HPDE6-E6E7 (cell line): ENCODE measurements at regions not wholly inside any gene's neighbourhood (a gene's known extent, or its start where the extent isn't known, plus 50 kb on each side); places are given as distances from the start of the nearest gene placed in this dataset.

Experiments
- DNase-seq: peaks from one replicate; pipeline ENCODE4 v3.0.0; 2011; ENCODE audit warnings: missing footprints; ENCODE audit errors: extremely low spot score

DNA sequence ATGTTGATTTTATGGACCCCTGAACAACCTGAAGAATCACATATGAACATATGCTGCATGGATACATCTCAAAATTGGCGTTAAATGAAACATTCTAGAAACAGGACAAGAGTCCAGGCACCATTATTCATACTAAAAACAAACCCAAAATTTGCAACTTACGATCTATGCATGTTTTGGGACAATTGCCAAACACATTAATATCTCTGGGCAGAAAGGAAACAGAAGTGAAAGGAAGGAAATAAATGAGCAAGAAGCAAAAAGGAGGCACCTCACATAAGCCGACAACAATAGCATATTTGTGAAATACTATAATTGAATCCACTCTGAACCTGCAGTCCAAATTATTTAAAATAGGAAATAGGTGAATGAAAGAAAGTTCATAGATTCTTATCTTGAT lies 1505.3 kb downstream of the AACS start:
- DNase-seq: no peak

DNA sequence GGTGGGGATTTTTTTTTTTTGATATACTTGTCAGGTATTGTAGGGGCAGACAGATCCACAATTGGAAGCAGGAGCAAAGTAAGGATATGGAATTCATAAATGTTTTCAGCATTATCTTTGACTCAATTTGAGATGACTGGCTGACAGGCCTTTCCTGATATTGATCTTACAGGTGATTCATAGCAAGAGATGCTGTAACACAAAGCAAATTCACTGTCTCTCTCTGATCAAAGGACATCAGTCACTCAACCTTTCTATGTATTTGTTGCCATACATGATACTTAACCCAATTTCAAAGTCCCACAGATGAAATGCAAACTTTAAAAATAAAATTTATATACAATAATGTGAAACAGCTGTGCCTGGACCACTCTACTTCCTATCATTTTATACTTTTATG lies 1506.9 kb downstream of the AACS start:
- DNase-seq: no peak

DNA sequence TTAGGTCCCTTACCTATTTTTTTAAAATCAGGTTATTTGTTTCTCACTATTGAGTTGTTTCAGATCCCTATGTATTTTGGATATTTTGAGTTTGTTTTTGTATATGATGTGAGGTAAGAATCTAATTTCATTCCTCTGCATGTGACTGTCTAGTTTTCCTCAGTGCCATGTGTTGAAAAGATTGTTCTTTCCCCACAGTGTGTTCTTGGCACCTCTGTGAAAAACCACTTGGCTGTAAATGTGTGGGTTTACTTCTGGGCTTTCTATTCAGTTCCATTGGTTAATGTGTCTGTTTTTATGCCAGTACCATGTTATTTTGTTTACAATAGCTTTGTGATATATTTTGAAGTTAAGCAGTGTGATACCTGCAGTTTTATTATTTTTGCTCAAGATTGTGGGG lies 1516.4 kb downstream of the AACS start:
- no peak for DNase-seq

DNA sequence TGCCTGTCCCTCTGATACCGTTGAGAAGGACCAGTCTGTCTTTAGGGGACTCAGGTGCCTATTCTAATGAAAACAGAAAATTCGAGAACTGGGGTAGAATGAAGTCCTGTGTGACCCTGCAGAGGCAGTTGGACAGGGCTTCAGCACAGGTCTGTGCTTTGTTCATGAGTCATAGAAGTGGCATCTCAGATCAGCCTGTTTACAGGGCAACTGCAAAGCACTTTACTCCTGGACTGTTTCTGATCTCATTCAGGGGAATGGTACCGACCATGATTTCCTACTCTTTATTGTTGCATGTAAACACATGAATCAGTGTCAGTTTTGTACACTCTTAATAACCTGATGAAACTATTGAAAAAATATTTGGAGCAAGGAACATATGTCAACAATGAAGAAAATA lies 1517.0 kb downstream of the AACS start:
- DNase-seq: peak; percentile 4

DNA sequence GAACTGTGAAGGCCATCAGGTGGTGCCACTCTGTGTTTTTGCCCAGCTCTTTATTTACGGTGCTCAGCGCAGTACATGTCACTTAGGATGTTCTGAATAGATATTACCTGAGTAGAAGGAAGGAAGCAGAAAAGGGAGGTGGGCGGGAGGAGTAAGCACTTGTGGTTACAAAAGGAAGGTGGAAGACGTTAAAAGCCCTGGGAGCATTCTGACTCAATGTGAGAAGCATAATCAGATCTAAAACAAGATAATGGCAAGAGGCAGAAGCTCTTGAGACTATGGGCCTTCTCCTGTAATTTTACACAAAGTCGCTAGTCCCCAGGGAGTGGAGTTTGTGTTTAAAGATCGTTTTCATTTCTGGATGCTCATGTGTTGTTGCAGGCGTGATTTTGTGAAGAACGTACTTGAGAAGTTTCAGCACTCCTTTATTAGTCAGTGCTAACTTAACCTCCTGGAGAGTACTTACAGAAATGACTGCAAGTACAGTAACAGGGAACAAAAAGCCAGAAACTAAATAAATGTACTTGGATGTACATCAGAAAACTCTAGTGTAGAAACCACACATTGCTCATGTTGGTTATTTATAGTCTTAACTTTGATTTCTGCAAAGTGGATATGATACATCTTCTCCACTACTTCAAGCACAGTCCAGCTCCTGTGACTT lies 1523.5 kb downstream of the AACS start:
- DNase-seq: no peak

DNA sequence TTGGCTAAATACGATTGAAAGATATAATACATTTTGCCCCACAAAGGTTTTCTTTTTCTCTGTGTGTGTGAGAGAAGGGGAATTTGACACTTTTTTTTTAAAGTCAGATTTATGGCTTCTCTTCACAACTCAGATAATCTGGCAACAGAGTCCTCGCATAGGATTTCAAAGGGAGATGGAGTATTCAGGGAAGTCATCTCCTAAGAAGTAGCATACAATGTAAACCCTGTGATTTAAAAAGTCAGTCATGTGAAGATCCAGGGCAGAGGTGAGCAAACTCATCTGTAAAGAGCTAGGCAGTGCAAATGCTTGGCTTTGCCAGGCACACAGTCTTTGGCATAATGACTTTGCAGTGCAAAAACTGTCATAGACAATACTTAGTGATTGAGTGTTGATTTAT lies 1526.3 kb downstream of the AACS start:
- DNase-seq: no peak

DNA sequence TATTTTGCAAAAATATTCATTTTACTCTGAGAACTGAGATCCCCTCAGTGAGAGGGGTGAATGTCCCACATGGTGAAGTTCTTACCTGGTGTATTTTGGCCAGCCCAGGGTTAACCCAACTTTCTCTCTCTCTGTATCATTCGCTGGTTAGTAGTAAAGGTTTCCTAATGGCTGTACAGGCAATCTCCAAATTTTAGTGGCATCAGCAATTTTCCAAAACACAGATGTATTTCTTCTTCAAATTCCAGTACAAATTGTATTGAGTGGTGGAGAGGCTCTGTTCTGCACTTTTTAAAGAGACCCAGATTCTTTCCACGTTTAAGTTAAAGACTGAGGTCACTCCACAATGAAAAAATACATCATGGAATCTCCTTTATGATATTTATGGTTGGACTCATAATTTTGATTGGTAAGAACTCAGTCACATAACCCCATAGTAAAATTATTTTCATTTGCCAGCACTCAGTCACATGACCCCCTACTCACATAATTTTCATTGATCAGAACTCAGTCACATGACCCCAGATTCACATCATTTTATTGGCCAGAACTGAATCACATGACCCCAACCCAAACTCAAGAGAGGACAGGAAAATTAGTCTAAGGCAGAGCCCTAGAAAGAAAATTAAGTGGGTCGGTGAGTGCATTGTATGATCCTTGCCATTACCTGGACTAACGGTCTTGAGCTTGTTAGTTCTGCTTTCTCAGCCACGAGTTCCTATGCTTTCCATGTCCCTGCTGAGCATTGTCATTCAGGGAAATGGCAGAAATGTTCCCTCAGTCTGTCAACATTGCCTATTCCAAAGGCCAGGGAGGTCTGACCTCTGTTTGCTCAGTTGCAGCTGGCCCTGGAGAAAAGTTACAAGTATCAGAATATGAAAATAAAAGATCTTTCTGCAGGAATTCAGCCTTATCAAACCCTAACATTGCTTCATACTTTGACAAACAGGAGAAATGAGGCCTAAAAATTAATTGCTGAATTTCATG lies 1536.2 kb downstream of the AACS start:
- no peak for DNase-seq

DNA sequence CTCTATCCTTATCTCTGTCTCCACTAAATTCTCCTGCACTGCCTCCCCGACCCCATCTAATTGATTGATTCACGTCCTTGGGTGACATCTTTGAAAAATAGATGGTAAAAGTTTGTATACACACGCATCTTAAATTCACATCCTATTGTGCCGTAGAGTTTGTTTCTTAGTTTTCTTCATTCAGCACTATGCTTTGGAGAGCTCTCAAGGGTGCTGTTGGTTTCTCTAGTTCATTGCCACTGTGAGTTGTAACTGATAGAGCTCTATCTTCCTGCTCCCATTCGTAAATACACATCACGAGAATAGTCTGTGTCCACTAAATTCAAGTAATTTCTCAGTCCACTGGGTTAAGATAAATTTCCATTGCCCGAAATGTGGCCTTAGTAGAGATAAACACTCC lies 1537.4 kb downstream of the AACS start:
- DNase-seq: no peak

DNA sequence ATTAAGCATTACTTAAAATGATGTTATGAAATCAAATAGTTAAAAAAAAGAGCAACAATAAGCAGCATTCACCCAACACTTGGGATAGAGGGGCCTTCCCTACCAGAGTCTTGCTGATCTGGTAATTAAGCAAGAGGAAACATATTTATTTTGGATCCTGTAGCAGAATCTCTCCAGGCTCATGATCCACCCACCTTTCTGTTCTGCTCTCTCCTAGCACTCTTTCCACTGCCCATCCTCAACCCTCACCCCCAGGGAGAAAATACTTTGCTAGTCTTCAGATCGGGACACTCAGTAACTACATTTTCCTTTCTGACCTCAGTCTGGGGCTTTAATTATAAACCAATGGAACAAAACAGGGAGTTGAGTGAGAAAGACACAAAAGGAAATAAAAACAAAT lies 1541.9 kb downstream of the AACS start:
- no peak for DNase-seq

DNA sequence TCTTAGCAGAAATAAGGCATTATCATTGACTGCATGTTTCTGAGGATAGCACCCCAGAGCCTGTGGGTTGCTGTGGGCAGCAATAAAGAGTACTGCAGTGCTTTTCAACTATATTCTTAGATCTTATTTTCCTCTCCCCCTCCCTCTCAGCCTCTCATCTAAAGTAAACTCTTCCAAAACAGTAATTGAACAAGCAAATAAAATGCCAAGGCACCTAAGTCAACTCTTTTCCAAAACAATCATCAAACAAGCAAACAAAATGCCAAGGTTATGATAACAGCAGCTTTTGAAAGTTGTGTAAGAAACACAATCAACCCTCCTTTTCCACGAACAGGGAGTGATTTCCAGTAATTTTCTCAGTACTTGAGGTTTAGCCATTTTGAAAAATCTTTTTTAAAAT lies 1542.6 kb downstream of the AACS start:
- no peak for DNase-seq

DNA sequence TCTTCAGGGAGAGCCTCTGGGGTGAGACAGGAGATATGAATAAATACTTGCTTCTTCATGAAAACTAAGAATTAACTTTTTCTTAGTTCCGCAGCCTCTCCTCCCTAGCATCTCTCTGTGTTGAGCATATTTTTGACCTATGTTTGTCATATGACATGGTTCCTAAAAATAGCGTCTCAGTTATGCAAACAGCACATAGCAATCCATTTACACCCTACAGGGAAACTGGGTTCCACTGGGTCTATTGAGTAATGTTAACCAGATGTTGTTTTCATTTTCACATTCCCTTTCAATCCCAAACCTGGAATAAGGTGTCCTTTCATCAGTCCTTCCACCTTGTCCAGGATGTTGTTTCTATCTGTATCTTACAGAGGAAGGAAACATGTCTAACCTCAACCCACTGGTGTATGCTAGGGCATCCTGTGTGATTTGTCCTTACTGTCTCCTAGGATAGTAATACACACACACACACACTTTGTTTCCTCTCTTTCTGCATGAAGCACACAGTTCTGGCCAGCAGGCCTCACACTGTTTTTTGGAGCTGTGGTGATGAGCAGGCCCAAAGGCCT lies 1543.5 kb downstream of the AACS start:
- DNase-seq: no peak

DNA sequence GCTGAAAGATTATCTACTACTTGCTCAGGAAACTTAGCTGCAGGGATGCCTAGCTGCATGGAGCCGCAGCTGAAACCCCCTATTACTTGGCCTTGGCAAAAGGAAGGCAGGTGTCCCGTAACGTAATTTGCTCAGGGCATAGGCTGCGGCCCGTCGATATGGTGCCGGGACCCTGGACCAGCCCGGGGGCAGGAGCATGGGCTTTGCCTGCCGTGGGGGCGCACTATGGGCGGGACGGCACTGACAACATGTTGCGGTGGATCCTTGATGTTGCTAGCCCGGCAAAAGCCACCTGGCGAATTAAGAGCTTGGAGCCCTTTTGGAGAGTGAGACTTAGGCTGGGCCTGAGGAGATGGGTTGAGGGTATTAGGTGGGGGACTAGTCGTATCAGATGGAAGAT lies 1551.2 kb downstream of the AACS start:
- no peak for DNase-seq

DNA sequence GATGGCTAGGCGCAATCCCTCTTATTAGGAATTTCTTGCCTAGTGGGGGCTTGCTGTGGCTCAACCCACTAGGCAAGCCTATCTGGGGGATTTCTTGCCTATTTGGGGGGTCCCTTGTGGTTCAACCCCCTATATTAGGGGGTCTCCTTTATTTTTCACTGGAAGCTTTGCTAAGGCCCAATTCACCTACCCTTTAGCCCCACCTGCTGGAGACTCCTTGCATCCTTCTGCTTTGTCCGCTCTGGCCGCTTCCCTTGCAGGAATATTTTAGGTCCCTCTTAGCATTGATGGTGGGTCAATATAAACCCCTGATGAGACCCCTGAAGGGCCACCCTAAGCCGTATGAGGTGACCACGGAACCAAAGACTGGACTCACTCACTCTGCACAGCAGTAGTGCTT lies 1552.1 kb downstream of the AACS start:
- no peak for DNase-seq

DNA sequence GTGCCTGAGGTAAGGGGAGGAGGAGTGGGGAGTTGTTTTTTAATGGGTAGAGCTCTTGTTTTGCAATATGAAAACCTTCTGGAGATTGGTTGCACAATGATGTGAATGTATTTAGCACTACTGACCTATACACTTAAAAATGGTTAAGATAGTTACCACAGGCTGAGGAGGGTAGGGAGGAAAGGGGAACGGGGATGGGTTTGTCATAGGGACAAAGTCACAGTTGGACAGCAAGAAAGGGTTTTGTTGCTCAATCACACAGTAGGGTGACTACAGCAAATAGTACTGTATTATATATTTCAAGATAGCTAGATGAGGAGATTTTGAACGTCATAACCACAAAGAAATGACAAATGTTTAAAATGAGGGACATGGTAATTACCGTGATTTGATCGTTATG lies 1562.4 kb downstream of the AACS start:
- DNase-seq: no peak

DNA sequence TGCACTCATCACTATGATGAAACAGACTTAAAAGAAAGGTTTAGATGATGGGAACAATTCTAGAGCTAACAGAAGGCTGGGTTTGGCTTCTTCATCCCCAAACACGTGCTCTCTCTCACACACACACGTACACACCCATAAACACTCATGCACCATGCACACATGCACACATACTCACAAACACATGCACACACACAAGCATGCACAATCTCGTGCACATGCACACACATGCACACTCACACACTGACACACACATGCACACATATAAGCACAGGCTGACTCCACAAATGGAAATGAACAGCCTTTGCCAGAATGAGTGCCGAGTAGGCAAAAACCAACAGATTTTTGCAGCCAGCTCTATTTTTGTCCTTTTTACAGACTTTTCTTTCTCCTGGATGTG lies 1571.6 kb downstream of the AACS start:
- no peak for DNase-seq

DNA sequence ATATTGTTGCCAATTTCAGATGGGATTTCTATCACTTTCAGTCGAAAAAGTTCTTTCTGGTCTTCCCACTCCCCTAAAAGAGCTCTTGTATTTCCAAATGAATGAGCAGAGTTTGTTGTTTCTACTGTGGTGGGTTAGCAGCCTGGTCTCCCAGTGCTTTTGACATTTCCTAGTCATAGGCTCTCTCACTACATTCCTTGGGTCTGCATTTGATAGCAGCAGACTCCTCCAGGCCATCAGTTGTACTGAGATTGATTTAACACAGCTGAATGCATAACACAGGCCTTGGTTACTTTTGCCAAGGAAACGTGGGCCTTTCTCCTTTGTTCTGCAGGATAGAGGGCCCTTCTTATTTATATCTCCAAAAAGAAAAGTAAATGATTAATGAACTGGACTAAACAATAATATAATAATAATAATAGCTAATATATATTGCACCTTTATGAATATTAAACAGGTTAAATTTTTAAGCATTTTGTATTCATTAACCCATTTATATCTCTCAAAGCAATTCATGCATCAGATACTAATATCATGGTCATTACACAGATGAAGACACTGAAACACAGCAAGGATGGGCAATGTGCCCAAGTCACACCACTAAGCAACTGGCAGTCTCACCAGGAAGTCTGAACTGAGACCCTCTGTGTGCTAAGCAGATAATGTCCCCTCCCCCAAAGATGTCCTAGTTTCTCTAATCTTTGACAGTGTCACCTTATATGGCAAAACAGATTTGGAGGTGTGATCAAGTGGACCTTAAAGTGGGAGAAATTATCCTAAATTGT lies 1579.2 kb downstream of the AACS start:
- DNase-seq: no peak

DNA sequence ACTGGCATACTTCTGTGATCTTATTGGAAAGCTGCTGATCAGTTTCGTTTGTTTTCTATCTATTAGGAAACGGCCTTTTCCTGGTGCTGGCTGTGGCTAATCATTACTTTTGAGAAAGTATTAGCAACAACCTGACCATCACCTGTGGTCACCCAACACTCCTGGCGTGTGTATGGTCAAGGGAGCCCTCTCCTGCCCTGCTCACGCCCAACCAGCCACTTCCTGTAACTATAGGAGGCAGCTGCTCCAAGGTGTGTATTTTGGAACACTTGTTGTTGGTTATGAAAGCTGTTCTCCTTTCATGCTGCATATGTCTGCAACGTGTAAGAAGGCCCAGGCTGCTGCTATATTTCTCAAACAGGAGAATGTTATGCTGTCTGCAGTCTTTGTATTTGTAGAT lies 1582.8 kb downstream of the AACS start:
- DNase-seq: no peak

DNA sequence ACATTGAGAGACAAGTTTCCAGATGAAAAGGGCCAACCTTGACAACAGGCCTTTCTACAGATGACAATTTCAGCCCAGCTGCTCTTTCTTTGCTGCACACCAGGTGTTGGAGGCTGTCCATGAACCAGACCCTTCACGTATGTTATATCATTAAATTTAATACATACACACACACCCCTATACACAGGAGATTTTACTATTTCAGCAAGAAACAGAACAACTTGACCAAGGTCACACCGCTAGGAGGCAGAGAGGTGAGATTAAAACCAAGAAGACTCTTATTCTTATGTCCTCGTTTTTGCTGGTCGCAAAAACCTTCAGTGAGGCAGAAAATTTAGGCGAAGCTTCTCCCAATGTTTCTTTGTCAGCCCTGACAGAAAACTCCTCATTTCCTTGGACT lies 1585.9 kb downstream of the AACS start:
- no peak for DNase-seq

DNA sequence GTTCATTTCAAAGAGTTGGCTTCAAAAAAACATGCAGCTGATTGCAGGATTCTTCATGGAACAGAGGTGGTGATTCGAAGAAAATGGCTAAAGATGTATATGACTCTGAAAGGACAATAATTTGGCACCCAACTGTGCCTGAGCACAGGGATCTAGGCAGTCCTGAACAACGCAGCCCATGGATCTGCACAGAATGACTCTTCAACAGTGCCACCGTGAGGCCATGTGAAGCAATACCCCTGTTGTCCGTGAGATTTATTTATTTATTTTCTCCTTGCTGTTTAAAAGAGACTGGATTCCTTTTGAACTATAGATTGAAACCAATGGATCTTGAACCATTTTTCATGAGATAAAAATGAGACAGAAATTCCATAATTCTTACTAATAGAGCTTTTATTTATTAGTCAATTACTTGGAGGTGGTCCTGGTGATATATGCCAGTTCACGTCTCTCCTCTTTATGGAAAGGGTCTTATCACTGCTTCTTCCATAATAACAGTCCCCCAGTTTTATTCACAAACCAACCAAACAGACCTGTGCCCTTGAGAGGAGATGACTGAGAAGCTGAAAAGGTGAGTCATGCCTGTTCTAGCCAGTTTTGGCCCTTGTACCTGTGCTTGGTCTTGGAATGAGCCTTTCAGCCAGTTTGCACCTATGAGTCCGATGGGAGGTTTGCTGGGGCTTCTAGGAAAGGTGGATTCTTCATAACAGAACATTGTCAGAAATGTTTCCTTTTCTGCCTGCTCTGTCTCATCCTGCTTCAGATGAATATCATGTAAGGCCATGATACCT lies 1598.3 kb downstream of the AACS start:
- DNase-seq: no peak

DNA sequence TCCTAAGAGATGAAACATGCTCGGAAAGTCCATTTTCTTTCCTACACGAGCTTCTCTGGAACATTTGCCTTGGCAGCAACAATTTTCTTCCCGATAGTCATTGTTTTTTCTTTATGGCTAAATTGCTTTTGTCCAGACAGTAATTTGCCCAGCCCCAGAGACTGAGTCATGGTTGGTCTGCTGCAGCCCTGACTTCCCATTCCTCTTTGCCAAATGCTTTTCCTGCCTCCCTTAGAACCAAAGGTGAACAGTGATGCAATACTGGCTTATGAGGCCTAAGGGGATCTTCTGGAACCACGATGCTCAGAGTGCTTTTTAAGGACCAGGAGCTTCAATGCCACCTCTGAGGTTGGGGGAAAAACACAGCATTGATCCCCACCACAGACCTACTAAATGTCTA lies 1599.6 kb upstream of the TMEM132C start:
- DNase-seq: no peak

DNA sequence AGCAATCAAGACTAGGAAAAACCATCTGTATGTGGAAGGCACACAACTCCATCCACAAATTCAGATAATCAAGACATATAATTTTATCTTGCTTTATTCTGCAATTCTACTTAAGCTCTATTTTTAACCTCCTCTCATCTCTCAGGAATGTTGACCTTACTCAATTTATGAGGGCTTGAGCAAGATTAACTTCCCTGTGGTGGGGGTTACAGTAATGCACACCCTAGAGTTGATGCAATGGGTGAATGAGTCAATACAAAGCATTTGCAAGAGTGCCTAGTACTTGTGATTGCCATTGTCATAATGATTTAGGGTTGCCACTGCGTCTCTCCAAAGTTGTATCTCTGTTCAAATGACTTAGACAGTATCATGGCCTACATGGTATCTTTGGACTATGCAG lies 1598.4 kb upstream of the TMEM132C start:
- no peak for DNase-seq
